ENCODE measurements at regions not wholly inside any gene's neighbourhood (a gene's known extent, or its start where the extent isn't known, plus 50 kb on each side); places are given as distances from the start of the nearest gene placed in this dataset.

DNA sequence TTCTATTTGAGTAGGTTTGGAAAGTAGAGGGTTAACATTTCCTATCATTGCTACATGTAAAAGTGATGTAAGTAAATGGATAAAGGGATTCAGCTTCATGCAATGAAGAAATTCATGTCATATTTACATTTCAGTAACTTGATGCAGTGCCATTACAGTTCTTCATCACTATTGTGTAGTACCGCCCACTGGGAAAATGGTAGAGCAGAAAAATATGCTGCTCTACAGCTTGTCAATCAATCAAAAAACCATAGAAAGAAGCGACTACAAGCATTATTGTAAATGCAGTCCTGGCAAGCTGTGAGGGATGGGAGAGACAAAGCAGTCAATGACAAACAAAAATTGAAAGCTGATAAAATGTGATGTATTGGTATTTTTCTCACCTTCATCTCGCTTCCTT is 1597.9 kb downstream of the RPA4 start (continued):
- TF ChIP-seq ZNF408 (CRISPR knock-in tag; IDR thresholded peaks at IDR 0.05; ENCODE audit: low read depth): no peak
- TF ChIP-seq BRF1 (IDR thresholded peaks at IDR 0.05; ENCODE audit: borderline replicate concordance, extremely low read depth, insufficient read length): no peak
- TF ChIP-seq CAMTA2 (CRISPR knock-in tag; conservative IDR thresholded peaks at IDR 0.05): no peak
- TF ChIP-seq SOX6 (IDR thresholded peaks at IDR 0.05): no peak
- no peak for TF ChIP-seq PURB (CRISPR knock-in tag; IDR thresholded peaks at IDR 0.05; ENCODE audit: low read depth)
- TF ChIP-seq GATA2 (CRISPR knock-in tag; IDR thresholded peaks at IDR 0.05): no peak
- TF ChIP-seq, protein P1, sequence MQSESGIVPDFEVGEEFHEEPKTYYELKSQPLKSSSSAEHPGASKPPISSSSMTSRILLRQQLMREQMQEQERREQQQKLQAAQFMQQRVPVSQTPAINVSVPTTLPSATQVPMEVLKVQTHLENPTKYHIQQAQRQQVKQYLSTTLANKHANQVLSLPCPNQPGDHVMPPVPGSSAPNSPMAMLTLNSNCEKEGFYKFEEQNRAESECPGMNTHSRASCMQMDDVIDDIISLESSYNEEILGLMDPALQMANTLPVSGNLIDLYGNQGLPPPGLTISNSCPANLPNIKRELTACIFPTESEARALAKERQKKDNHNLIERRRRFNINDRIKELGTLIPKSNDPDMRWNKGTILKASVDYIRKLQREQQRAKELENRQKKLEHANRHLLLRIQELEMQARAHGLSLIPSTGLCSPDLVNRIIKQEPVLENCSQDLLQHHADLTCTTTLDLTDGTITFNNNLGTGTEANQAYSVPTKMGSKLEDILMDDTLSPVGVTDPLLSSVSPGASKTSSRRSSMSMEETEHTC (IDR thresholded peaks at IDR 0.05): no peak

DNA sequence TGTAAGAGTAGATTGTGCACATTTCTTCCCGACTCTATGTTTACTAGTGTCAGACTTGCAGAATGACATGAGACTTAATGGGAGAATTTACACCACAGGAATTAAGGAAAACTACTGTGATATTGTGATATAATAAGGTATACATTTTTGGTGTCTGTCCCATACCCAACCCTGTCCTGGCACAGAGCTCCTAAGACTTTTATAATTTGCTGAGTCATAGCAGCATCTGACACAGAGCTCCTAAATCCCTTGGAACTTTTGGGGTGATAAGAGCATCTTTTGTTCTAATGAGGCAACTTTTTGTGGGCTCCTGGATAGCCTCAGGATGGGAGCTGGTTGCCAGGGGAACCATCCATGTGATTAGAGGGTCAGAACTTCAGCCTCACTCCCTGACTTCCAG is 1607.0 kb downstream of the RPA4 start:
- 0% methylated on average over 1 of the region's 1 CpG for WGBS (ENCODE audit: insufficient coverage, low coverage, missing lambda C conversion rate)
- ATAC-seq: no peak
- no TSS peak for BruUV-seq (replicated peaks)

More for the DNA sequence above, 1607.0 kb downstream of the RPA4 start:
- H3K4me1 ChIP-seq (replicated peaks in 1 of 2; ENCODE audit: control insufficient read depth in 2 of 2, insufficient read depth in 2 of 2, low read length in 2 of 2): no peaks in the 10 kb centered on the region
- H3K36me3 ChIP-seq (ENCODE audit: control insufficient read depth, insufficient read depth, low read length): no peaks in the 10 kb centered on the region
- H3K27ac ChIP-seq (ENCODE audit: extremely low read depth, low read depth, low read length): no peak overlapping the region
- H3K27me3 ChIP-seq (ENCODE audit: control insufficient read depth in 2 of 2, insufficient read depth in 2 of 2, low read length in 2 of 2): no peaks in the 10 kb centered on the region
- no peak overlapping the region for H3K4me3 ChIP-seq
- in situ Hi-C loops (cut with MboI): no loop called here
- intact Hi-C loops (cut with micrococcal nuclease): no loop called here
- no peak for DNase-seq (ENCODE audit: extremely low read depth in 1 of 4, low spot score in 3 of 4)
- TF ChIP-seq MAFK (IDR thresholded peaks at IDR 0.05; ENCODE audit: low read length) (peak; percentile 5; the same call in 1 of the 2 replicates), ZNF140 (CRISPR knock-in tag; IDR thresholded peaks at IDR 0.05) (no peak), MAFG (tag; conservative IDR thresholded peaks at IDR 0.05) (0 out of 2 replicates have a peak, but pooled peaks have one; percentile 12), HMG20B (CRISPR knock-in tag; IDR thresholded peaks at IDR 0.05) (no peak), SIN3B (IDR thresholded peaks at IDR 0.05; ENCODE audit: low read depth) (no peak), MAFF (IDR thresholded peaks at IDR 0.05; ENCODE audit: low read length) (peak; percentile 23; the same call in 1 of the 2 replicates)
- no peaks in the 10 kb centered on the region for H3K9me3 ChIP-seq (replicated peaks; ENCODE audit: control insufficient read depth, insufficient read depth, low read depth, low read length)
- H2AFZ ChIP-seq (ENCODE audit: low read depth, low read length): no peak overlapping the region
- ChIA-PET CTCF (ENCODE audit: low intra/inter-chr PET ratio) (no interaction called here), POLR2A (interaction anchor here (0.7 kb wide), 1 partner anchor 27 kb away, joined by 3 read pairs; no protein-coding TSS in a partner anchor)
- no peaks in the 10 kb centered on the region for H4K20me1 ChIP-seq (replicated peaks; ENCODE audit: control insufficient read depth, insufficient read depth, low read length)
- H3K9ac ChIP-seq (ENCODE audit: insufficient read depth in 1 of 2, low read depth in 2 of 2, low read length in 2 of 2): no peak overlapping the region
- no peak overlapping the region for H3K4me2 ChIP-seq (ENCODE audit: insufficient read depth, low read length)
- FAIRE-seq: no peak
- H3K9me1 ChIP-seq (ENCODE audit: control insufficient read depth, insufficient read depth, low read length): no peaks in the 10 kb centered on the region
- no peaks in the 10 kb centered on the region for H3K79me2 ChIP-seq (ENCODE audit: control insufficient read depth, insufficient read depth, low read length)
